SIG-M5 treated with dmso at 0.1 percent for 504 hours (cell line): ENCODE measurements at regions not wholly inside any gene's neighbourhood (a gene's known extent, or its start where the extent isn't known, plus 50 kb on each side); places are given as distances from the start of the nearest gene placed in this dataset.

Experiments used
- DNase-seq: peaks from one replicate; lab custom pipeline; 2025; ENCODE audit not compliant: unreplicated experiment; lab: John Stamatoyannopoulos, UW

DNA sequence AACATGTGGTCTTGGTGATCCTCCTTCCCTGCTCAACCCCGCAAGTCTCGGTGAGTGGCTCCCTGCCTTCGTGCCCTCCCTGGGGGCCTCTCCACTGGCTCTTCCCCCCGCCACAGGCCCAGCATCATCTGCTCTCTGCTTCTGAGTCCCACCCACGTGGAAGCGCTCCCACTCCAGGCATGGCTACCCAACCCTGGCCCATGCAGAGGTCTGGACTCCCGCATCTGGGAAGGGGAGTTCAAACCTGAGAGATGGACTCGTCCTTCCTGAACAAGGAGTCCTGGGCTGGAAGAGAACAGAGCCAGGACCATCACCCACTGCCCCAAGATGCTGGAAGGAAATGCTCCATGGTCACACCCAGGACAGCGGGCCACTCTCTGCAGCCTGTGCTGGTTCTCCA is 90.8 kb downstream of the DHCR7 start:
- DNase-seq, result no peak

DNA sequence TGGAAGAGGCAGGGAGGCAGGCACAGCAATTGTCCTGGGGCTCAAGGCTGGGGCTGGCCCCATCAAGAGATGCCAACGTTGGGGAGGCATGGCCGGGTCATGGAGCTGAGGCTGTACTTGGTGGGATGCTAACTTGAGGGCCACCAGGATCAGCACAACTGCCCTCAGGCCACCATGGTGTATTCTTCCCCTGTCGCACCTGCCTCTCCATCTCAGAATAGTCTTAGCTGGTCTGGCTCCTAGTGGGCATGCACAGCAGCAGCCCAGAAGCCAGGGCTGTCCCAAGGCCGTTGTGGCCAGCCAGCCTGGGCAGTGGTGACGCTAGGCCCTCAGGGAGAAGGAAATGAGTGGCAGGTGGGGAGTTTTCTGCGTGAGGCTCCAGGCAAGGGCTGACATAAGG is 91.3 kb downstream of the DHCR7 start:
- no peak for DNase-seq

DNA sequence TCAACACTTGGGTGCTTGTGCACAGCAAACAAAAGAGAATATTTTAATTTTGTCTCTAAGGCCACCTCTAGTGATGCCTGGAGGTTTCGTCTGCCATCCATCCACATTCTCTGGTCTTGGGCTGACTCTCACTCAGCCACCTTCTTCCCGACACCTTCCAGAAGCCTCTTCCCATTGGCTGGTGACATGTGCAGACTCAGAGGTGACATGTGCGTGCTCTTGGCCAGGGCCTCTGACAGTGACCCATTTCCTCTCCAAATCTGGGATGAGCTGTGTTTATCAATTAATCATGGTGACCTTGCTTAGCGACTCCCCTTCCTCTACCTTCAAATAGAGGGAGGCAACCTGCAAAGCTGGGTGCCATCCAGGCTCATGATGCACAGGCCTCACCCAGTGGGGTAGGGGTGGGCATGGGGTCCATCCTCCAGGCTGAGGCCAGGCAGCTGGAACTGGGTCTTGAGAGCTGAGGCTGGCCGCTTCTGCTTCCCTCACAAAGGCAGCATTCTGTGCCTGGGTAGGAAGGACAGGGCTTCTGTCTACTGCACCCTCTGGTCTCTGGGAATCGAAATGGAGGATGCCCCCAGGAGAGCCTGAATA is 91.8 kb downstream of the DHCR7 start:
- DNase-seq, result no peak

- DNase-seq, result no peak
Observed at GRCh38 chr11:71355281-71355680, 92.9 kb downstream of the DHCR7 start.

DNA sequence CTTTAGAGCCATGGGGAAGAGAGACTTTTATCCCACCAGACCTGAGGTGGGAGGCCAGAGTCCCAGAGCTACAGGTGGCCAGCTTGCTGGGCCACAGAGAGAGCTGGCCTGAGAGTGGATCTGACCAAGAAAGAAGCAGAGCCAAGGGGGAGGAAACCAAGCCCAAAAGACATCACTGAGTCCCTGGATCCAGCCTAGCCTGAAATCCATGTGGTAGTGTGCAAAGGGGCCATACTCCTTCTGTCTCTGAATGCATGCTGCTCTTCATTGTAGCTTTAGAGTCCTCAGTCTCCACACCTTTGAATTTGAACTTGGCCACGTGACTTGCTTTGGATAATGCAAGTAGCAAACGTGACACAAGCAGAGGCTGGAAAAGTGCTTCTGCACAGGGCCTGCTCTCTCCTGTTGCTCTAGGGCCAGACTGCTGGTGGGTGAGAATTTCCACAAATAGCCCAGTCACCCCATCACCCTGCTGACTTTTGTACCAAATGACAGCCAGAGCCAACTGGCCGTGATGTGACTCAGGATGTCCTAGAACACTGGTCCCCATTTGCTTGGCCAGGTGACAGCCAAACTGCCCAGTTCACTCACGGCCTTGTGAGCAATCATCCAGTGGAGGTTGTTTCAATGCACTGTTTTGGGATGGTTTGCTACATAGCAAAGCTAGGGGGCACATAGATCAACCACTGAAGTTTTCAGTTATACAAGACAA is 93.6 kb downstream of the DHCR7 start:
- no peak for DNase-seq

DNA sequence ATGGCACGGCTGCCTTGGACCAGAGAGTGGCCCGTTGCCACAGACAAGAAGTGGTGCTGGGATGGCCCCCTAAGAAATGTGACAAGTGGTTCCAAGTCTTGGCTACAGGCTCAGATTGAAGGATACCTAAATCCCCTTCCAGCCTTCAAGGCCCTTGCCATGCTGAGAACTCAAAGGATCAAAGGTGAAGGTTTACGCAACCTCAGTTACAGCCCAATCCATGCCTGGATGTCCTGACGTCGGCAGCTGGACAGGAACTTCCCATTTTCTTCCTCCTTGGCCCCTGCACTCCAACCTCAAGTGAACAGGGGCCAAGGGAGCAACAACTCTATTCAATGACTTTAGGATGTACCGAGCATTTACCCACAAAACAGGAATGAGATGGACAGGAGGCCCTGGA is 95.4 kb downstream of the DHCR7 start:
- DNase-seq, result no peak

- DNase-seq, result no peak
Observed at GRCh38 chr11:71352226-71352625, 96.0 kb downstream of the DHCR7 start.

- no peak for DNase-seq
Observed at GRCh38 chr11:71349627-71350026, 97.2 kb upstream of the SHANK2 start.

- no peak for DNase-seq
Observed at GRCh38 chr11:71343828-71344400, 91.5 kb upstream of the SHANK2 start.

GRCh38 chr11:71342951-71343827 is 90.8 kb upstream of the SHANK2 start:
- peak; percentile 17 for DNase-seq

DNA sequence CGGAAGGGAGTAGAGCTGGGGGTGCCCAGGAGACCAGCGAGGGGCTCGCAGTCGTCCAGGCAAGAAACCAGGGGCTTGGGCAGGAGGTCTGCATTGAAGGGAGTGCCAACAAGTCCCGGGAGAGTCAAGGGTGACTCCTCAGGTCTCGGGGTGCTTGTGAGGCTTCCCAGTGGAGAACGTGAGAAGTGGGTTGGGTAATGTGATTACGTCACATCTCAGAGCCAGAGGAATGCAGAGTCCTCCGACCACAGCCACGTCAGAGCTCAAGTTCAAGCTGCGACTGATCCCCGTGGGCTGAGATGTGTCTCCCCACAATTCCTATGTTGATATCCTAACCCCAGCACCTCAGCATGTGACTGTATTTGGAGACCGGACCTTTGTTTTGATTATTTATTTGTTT is 89.7 kb upstream of the SHANK2 start:
- DNase-seq, result no peak

DNA sequence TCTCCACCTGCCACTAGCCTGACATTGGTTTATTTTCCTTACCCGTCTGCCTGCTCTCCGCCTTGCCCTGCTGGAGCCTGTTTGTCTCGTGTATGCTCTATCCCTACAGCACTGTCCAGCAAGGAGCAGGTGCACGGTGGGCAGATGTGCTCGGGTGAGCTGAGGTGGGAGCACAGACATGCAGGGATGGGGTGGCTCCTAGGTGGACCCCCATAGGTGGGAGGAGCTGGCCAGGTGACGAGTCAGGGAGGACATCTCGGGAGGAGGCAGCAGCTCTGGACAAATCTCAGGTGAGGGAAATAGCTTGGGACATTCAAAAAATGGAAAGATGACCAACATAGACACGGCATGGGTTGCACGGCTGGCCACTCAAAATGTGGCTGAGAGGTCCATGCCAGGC is 89.2 kb upstream of the SHANK2 start:
- DNase-seq, result no peak

GRCh38 chr11:71341173-71341572 is 88.8 kb upstream of the SHANK2 start:
- DNase-seq, result no peak

GRCh38 chr11:71340086-71340606 is 87.8 kb upstream of the SHANK2 start:
- no peak for DNase-seq

DNA sequence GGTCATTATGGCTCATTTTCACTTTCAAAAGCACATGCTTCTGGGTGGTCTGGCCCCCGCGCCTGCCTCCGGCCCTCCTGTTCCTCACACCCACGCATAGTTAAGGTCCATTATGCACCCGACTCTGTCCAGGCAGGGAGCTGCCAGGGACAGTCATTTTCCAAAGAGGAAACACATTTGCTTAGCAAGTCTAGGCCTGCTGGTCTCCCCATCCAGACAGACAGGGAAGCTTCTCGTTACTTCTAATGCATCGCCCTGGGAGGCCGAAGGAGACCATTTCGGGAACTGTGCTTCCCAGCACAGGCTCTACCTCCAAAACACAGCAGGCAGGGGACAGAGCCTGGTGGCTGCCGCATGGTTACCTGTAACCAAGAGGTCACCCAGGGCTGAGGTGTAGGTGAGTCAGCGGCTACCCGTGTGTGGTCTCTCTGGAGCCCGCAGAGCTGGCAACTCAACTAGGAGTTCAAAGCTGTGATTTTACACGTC is 87.1 kb upstream of the SHANK2 start:
- no peak for DNase-seq

DNA sequence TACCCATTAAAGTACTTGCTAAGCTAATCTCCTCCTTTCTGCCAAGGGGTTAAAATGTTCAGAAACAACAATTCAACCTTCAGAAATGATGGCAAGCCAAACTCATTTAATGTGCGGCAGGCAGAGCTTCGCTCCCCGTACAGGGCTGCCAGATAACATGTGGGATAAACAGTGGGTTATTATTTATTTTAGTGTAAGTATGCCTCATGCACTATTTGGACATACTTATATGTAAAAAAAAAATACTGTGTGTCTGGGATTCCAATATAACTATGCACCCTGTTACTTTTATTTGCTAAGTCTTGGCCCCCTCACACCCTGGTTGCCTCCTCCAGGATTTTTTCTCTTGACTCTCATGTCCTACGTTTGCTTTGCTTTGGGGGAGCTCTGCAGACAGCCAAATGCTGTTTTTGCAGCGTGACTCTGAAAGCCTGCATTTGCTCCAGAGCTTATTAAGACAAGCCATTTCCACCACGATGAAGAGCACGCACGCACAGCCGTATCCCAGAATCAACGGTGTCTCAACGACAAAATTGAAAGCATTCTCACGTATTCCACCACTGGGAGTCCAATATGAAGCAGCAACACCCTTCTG is 86.5 kb upstream of the SHANK2 start:
- no peak for DNase-seq

GRCh38 chr11:71336996-71337754 is 84.8 kb upstream of the SHANK2 start:
- DNase-seq, result no peak

- DNase-seq, result no peak
Observed at GRCh38 chr11:71336176-71336995, 84.0 kb upstream of the SHANK2 start.

- DNase-seq, result no peak
Observed at GRCh38 chr11:71335371-71335770, 83.0 kb upstream of the SHANK2 start.
